SIG-M5 treated with dmso at 0.1 percent for 504 hours (cell line): ENCODE measurements at regions not wholly inside any gene's neighbourhood (a gene's known extent, or its start where the extent isn't known, plus 50 kb on each side); places are given as distances from the start of the nearest gene placed in this dataset.
A peak's percentile ranks its signal among the peaks of the same experiment; 100 is the strongest.
"Not testable (repeated sequence)": the region's sequence is repeated elsewhere in the genome, so short reads cannot be mapped to it uniquely, and the experiment has no call there.

Experiments
- DNase-seq: peaks from one replicate; lab custom pipeline; 2025; ENCODE audit not compliant: unreplicated experiment; lab: John Stamatoyannopoulos, UW

- no peak for DNase-seq
Observed at GRCh38 chr1:93773049-93773838, 91.6 kb upstream of the BCAR3 start.

DNA sequence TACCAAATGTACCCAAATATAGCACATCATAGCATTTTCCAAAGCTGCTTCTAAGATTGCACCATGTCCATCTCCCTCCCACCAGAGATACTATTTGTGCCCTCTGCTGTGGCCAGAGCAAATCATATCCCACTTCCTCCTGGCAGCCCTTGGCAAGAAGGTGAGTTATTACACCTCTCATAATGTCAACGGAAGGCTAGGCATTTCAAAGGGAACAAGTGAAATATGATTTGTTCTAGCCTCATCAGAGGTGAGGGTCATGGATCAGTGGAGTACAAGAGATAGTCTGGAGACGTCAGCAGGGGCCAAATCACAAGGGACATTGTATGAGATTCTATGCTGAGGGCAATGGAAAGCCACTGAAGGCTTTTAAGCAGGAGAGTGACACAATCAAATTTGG lies 90.2 kb upstream of the BCAR3 start:
- DNase-seq, result no peak

- peak; percentile 2 for DNase-seq
Observed at GRCh38 chr1:93770640-93771039, 89.0 kb upstream of the BCAR3 start.

DNA sequence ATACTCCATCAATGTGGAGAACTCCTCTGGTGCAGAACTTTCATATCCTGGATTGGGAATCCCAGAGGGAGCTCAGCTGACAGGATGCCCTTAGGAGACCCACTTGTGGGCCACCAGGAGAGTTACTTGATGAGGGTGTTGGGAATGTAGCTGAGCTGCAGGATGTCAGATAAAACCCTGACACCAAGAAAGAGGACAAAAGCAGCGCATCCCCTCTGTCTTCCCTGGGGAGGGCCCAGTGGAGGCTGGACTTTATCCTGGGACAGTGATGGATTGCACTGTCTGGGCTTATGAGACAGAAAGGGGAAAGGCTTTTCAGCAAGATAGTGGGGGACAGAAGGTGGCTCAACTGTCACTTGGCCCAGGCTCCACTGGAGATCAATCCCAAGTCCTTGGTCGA lies 88.1 kb upstream of the BCAR3 start:
- no peak for DNase-seq

DNA sequence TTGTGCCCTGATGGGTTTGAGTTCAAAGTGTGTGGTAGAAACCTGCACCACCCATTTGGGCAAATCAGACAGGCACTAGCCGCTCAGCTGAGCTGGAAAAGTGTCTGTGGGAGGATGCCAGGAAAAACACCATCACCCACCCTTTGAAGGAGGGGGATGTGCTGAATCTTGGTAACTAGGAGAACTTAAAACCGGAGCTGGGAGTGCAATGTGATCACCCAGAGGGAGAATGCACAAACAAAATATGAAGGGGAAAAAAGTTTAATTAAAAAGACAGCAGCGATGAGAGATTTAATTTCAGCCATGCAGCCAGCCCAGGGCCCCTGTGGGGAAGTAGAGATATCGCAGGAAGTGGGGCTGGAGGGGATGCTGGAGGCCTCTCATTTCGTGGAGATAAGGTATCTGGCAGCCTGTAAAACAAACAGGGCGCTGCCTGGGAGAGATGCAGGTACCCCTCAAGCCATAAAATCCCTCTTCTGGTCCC lies 86.8 kb upstream of the BCAR3 start:
- no peak for DNase-seq

GRCh38 chr1:93766451-93766850 lies 84.8 kb upstream of the BCAR3 start:
- no peak for DNase-seq

GRCh38 chr1:93765099-93765498 lies 83.5 kb upstream of the BCAR3 start:
- no peak for DNase-seq

GRCh38 chr1:93764366-93764750 lies 82.7 kb upstream of the BCAR3 start:
- no peak for DNase-seq

DNA sequence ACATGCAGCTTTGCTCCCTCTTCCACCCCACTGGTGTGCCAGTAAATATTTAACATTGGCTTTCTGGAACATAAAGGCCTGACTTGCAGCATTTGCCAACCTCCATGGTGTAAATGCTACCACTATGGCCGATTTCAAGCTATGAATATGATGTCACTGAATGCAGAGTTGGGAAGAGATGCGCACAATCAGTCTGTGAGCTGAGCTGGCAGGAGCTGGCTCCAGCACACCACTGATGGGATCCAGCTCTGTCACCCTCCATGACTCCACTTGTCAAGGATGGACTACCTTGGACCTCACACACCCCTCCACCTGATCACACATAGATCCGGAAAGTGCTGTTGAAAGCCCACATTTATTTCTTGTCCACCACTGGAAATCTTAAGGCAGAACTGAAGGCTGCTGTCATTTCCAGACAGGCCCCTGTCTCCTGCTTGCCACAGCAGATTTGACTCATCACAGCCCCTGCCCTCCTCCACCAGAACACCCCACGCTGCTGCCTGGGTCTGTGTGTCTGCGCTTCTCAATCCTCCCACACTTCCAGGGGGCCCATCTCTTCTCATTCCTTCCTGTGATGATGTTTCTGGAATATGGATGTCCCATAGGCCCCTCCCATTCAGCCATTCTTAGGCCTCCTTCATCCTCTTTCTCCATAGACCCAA lies 82.2 kb upstream of the BCAR3 start:
- no peak for DNase-seq

GRCh38 chr1:93758842-93759515 lies 77.3 kb upstream of the BCAR3 start:
- DNase-seq, result peak; percentile 79

GRCh38 chr1:93757256-93758036 lies 75.8 kb upstream of the BCAR3 start:
- no peak for DNase-seq

DNA sequence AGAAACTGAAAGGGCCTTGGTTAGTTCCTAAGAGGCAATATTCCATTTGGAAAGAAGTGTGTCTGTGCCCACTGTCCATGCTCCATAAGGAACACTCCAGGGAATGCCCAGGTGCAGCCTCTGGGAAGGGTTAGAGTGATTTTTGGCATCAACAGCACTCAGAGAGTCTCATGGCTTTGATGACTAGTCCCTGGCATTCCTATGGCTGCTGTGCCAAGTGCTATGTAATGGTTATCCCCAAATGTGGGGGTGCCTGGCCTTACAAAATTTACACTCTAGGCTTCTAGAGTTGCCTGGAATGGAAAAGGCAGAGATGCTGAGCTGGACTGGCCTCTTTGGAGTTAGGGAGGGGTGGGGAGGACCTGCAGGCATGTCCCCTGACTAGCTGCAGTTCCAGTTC lies 75.0 kb upstream of the BCAR3 start:
- DNase-seq, result no peak

DNA sequence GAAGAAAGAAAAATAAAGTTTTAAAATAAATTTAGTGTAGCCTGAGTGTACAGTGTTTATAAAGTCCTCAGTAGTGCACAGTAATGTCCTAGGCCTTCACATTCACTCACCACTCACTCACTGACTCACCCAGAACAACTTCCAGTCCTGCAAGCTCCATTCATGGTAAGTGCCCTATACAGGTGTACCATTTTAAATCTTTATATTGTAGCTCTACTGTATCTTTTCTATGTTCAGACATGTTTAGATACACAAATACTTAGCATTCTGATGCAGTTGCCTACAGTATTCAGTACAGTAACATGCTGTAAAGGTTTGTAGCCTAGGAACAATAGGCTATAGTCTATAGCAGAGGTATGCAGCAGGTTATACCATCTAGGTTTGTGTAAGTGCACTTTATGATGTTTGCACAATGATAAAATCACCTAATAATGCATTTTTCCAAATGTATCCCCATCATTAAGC lies 73.6 kb upstream of the BCAR3 start:
- not testable (repeated sequence) for DNase-seq

DNA sequence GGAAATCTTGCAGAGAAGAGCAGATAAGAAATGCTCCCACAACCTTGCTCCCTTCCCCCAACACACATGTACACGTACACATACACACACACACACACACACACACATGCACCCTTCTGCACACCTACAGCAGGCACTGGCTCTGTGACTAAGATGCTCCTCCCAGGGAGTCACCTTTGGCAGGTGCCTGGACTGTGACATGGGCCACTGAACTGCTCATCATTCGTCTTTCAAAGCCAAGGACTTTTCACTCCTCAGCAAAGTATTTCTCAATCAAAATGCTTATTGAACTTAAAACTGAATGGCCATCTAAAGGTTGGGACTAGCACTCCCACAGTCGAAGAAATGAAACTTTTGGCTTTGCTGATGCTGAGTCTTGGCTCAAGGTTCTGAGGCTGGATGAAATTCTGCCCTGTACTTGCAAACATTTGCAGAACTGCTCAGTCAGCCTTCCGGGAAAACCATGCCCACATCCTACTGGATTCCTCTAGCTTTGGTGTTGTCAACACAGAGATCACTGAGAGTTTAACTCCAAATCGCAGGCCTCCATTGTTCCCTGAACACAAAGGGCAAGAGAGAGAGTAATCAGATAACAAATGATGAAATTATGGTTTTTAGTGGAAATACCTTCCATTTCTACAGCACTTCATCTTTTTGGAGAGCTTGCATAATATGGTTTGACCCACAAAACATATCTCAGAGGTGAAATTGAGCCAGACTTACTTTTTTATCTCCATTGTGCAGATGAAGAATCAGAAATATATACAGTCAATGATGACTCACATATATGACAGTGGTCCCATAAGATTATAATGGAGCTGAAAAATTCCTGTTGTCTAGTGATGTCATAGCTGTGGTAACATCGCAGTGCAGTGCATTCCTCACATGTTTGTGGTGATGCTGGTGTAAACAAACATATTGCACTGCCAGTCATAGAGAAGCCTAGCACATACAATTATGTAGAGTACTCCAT lies 72.4 kb upstream of the BCAR3 start:
- peak; percentile 37 for DNase-seq

DNA sequence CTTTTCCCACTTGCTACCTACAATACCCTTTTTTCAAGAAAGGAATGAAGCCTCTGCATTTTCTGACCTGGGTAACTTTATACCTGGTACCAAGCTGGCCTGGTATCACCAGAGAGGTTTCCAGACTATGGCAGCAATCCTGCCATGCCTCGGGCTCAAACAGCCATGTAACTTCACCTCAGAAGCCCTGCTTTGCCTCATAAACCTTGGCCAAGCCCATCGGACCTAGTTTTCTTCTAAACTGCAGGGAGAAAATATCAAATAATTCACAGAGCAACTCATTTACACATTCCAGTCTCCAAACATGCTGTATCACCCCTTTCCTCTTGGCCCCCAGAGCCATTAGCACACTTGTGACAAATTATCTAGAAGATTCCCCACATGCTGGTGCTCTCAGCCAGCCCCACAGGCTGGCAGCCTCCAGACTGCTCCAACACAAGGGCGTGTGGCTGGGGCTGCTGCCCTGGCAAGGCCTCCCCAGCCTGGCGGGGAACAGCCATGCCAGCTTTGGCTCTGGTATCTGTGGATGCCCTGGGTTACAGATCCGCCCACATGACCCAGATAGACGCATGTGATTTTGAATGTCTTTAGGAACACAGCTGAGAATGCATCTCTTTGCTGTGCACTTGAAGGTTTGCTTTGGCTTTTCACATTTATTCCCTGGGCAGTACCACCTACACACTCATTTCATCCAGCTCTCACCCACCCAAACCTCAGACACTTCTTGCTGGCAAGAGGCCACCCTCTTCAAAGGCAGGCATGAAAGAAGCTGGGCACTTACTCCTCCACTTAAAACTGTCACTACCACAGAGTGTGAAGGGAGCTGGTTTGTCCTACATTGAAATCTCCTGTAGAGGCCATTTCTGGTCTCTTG lies 70.0 kb upstream of the BCAR3 start:
- no peak for DNase-seq

DNA sequence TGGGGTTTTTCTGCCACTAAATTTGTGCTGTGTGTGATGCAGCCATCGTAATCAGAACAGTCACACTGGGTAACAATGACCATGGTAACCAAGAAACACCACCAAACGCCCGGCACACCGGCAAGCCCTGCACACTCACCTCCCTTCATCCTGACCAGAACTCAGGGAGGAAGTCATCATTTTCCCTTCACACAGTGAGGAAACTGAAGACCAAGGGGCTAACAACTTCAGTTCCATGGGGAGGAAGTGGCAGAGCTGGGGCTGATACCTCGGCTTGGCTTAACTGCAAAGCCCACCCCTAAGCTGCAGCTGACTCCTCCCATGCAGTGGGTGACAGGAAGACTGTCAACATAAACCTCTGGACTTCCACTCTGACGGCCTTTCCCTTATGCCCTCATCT lies 69.3 kb upstream of the BCAR3 start:
- DNase-seq, result no peak

- DNase-seq, result no peak
Observed at GRCh38 chr1:93749894-93750301, 68.3 kb upstream of the BCAR3 start.

DNA sequence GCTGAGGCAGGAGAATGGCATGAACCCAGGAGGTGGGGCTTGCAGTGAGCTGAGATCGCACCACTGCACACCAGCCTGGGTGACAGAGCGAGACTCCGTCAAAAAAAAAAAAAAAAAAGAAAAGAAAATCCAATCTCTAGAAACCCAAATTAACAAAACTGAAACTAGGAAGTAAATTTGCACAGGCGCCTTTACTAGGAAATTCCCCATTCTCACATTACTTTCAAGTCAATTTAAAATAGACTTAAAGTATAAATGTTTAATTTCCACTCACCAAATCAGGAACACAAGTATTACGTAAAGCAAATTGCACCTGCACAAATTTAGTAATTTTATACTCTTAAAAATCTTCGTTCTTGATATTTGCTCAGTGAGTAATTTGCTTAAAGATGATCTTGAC lies 67.8 kb upstream of the BCAR3 start:
- DNase-seq, result no peak
